ENCODE measurements at regions not wholly inside any gene's neighbourhood (a gene's known extent, or its start where the extent isn't known, plus 50 kb on each side); places are given as distances from the start of the nearest gene placed in this dataset.

DNA sequence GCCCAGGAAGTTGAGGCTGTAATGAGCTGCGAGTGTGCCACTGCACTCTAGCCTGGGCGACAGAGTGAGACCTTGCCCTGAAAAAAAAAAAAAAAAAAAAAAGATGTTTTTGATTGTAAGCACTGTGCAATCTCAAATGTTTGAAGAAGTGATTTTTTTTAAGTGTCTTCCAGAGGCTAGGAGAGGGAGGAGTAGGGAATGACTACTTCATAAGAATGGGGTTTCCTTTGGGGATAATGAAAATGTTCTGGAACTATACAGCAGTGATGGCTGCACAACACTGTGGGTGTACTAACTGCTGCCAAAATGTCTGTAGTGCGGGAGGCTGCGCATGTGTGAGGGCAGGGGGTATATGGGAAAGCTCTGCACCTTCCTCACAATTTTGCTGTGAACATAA is 83.7 kb downstream of the MCFD2 start:
- TF ChIP-seq HNF4G (IDR thresholded peaks at IDR 0.05) (no peak), TAF1 (conservative IDR thresholded peaks at IDR 0.05) (no peak), SP1 (IDR thresholded peaks at IDR 0.05) (no peak), EGR1 (IDR thresholded peaks at IDR 0.05; ENCODE audit: low read depth in 2 of 2) (no peak)
- TF ChIP-seq, protein P1, sequence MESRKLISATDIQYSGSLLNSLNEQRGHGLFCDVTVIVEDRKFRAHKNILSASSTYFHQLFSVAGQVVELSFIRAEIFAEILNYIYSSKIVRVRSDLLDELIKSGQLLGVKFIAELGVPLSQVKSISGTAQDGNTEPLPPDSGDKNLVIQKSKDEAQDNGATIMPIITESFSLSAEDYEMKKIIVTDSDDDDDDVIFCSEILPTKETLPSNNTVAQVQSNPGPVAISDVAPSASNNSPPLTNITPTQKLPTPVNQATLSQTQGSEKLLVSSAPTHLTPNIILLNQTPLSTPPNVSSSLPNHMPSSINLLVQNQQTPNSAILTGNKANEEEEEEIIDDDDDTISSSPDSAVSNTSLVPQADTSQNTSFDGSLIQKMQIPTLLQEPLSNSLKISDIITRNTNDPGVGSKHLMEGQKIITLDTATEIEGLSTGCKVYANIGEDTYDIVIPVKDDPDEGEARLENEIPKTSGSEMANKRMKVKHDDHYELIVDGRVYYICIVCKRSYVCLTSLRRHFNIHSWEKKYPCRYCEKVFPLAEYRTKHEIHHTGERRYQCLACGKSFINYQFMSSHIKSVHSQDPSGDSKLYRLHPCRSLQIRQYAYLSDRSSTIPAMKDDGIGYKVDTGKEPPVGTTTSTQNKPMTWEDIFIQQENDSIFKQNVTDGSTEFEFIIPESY (IDR thresholded peaks at IDR 0.05), result no peak
- TF ChIP-seq, protein P2, sequence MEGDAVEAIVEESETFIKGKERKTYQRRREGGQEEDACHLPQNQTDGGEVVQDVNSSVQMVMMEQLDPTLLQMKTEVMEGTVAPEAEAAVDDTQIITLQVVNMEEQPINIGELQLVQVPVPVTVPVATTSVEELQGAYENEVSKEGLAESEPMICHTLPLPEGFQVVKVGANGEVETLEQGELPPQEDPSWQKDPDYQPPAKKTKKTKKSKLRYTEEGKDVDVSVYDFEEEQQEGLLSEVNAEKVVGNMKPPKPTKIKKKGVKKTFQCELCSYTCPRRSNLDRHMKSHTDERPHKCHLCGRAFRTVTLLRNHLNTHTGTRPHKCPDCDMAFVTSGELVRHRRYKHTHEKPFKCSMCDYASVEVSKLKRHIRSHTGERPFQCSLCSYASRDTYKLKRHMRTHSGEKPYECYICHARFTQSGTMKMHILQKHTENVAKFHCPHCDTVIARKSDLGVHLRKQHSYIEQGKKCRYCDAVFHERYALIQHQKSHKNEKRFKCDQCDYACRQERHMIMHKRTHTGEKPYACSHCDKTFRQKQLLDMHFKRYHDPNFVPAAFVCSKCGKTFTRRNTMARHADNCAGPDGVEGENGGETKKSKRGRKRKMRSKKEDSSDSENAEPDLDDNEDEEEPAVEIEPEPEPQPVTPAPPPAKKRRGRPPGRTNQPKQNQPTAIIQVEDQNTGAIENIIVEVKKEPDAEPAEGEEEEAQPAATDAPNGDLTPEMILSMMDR (IDR thresholded peaks at IDR 0.05; ENCODE audit: low read depth, low read length, missing input control), result no peak
- TF ChIP-seq, protein P3, sequence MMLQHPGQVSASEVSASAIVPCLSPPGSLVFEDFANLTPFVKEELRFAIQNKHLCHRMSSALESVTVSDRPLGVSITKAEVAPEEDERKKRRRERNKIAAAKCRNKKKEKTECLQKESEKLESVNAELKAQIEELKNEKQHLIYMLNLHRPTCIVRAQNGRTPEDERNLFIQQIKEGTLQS (IDR thresholded peaks at IDR 0.05), result no peak
- TF ChIP-seq, protein P4, sequence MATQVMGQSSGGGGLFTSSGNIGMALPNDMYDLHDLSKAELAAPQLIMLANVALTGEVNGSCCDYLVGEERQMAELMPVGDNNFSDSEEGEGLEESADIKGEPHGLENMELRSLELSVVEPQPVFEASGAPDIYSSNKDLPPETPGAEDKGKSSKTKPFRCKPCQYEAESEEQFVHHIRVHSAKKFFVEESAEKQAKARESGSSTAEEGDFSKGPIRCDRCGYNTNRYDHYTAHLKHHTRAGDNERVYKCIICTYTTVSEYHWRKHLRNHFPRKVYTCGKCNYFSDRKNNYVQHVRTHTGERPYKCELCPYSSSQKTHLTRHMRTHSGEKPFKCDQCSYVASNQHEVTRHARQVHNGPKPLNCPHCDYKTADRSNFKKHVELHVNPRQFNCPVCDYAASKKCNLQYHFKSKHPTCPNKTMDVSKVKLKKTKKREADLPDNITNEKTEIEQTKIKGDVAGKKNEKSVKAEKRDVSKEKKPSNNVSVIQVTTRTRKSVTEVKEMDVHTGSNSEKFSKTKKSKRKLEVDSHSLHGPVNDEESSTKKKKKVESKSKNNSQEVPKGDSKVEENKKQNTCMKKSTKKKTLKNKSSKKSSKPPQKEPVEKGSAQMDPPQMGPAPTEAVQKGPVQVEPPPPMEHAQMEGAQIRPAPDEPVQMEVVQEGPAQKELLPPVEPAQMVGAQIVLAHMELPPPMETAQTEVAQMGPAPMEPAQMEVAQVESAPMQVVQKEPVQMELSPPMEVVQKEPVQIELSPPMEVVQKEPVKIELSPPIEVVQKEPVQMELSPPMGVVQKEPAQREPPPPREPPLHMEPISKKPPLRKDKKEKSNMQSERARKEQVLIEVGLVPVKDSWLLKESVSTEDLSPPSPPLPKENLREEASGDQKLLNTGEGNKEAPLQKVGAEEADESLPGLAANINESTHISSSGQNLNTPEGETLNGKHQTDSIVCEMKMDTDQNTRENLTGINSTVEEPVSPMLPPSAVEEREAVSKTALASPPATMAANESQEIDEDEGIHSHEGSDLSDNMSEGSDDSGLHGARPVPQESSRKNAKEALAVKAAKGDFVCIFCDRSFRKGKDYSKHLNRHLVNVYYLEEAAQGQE (IDR thresholded peaks at IDR 0.05), result no peak
